GM18511 (cell line): ENCODE measurements at regions not wholly inside any gene's neighbourhood (a gene's known extent, or its start where the extent isn't known, plus 50 kb on each side); places are given as distances from the start of the nearest gene placed in this dataset.

Source experiments
- ATAC-seq: cut with Tn5 transposase; IDR thresholded peaks from one replicate; pipeline ENCODE4 v1.9.1; 2021; ENCODE audit warnings: mild to moderate bottlenecking, moderate library complexity; ENCODE audit not compliant: unreplicated experiment

DNA sequence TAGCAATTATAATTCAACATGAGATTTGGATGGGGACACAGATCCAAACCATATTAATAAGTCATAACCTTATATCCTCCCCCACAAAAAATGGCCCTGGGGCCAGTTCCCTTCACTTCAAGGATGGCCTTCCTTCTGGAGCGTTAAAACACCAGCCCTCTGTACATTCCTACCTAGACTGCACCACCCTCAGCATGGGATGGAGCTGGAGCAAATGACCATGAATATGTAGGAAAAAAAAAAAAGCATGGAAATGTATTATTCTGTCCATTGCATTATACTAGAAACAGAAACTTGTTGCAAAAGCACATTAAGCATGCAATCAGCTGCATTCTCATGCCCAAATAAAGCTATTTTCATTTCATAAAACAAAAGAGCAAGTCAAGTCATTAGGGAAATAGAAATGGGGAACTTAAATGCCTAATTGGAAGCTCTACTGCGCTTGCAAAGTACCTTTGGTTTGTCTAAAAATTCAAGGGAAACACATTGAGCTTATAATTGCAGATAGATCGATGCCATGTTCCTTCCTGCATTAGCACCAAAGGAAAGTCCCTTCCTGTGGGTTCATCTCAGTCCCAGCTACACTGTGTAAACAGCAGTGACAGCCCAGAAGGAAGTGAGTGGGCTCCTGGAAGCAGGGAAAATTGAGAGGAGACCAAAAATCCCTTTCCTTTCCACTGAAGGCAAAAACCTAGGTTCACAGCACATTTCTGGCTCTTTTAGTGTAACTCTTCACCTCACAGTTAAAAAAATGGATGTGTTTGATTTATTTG lies 252.0 kb upstream of the KLHL29 start:
- ATAC-seq = no peak

DNA sequence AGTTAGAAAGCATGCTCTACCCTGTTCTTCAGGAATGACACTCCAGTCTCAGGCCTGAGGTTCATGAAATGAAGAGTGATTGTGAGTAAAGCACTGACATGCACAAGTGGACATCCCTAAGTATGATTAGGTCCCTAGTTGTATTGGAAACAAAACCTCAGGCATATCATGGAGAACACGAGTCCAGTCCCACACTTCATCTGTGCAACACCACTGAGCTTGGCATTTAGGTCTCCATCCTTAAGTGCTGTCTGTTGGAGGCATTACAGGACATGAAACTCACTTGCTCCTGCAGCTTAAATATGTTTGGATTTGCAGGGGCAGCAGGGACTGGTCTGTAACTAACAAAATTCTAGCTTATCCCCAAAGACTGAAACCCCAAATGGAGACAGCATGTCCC lies 250.3 kb upstream of the KLHL29 start:
- ATAC-seq = no peak

DNA sequence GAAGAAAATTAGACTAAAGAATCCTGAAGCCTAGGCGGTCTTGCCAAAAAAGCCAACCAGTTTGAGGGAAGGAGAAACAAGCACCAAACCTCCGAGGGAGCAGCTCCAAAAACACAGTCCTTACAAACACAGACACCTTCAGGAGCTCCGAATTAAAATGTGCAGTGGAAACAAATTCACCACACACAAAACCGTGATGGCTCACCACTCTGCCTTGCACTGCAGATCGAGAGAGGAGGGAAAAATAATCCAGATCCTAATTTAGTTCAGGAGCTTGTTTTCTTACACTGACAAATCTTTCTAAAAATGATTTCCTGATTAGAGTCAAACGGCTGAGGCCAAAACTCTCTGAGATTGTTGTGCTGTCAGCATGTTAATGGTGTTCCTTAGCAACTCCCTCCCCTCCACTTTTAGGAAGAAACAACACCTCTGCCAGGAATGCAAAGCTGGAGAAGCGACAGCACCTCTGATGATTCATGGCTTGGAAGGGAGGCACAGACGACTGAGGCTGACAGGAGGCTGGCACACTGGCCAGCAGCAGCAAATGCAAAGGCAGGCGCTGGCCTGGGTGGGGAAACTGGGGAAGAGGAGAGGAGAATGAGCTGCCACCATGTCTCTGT lies 249.4 kb upstream of the KLHL29 start:
- ATAC-seq = no peak

DNA sequence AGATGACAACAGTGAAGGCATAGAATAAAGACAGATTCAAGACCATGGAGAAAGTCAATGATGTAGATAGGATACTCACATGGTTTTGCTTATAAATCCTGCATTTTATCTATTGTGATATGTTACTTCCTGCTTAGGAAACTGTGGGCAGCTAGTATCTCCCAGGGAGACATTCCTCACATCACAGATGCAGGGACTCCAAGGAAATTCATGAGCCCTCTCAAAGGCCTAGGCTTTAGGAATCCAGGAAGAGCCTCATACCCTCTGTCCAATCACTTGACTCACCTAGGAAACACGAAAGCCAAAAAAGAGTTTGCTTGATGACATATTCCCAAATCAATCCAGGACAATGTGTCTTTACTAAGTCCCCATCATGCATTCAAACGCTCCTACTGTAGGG lies 247.8 kb upstream of the KLHL29 start:
- no peak for ATAC-seq

DNA sequence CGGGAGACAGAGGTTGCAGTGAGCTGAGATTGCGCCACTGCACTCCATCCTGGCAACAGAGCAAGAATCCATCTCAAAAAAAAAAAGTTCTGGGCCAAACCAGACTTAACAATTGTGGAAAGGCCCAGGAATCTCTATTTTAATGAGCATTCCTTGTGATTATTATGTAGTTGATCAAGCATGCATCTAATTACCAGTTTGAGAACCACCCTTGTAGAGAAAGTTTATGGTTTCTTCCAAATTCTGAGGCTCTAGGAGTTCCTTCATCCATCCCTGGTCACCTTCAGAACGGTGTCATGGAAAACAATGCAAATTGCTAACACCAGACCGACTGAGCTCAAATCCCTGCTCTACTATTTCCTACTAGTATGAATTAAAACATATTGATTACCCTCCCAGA lies 246.3 kb upstream of the KLHL29 start:
- no peak for ATAC-seq

DNA sequence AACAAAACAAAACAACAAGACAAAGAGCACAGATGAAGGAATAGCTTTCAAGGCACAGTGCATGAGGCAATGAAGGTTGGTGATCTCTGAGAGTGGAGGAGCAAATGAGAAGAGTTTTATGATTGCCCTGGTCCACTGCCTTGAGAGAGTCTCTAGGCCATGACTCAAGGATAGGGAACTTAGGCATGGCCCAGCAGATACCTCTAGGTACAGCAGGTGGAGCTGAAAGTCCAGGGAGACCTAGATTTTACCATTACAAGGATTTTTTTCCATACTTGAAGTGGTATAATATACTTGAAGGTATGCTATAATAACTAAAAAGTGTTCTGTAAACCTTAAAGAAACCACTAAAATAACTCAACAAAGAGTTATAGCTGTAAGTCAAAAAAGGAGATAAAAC lies 239.5 kb upstream of the KLHL29 start:
- no peak for ATAC-seq

DNA sequence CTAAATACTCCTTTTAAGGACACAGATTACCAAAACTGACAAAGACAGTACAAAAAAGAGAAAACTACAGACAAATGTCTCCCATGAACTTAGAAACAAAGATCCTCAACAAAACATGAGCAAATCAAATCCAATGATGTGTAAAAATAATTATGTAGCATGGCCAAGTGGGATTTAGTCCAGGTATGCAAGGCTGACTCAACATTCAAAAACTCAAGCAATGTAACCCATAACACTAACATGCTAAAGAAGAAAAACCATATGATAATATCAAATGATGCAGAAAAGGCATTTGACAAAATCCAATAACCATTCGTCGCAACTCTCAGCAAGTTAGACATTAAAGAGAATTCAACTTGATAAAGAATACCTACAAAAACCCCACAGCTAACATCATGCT lies 239.0 kb upstream of the KLHL29 start:
- ATAC-seq = no peak

DNA sequence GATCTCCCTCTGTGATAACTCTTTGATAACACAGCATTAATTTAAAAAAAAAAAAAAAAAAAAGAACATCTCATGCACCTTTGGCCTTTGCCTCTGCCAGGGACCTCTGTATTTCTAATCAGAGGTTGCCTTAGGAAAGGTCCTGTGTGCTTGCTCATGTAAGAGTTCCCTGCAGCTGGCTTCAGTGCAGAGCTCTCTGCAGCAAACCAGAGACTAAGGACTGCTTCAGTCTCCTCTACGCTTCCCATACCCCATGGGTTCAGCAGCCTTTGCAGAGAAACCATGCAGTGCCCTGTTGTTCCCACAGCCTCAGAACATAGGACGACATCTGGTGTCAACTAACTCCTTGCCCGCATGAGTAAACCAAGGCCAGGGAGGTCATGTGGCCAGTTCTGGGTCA lies 236.6 kb upstream of the KLHL29 start:
- no peak for ATAC-seq

DNA sequence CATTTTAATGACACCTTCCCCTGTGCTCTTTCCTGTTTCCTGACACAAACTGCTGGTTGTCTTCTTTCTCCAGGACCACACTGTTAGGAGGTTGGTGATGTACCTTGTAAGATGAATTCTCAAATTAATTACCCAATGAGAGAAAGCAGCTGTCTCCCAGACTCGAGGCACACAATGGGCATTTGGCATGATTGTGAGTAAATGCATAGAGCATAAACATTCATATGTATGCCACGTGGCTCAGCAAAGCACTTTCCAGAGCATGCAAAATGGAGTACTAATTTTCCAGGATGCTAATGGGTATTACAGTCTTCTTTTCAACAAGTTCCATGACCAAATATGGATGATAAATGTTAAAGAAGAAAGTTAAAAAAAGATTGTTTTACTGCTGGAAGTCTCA lies 235.2 kb upstream of the KLHL29 start:
- no peak for ATAC-seq

DNA sequence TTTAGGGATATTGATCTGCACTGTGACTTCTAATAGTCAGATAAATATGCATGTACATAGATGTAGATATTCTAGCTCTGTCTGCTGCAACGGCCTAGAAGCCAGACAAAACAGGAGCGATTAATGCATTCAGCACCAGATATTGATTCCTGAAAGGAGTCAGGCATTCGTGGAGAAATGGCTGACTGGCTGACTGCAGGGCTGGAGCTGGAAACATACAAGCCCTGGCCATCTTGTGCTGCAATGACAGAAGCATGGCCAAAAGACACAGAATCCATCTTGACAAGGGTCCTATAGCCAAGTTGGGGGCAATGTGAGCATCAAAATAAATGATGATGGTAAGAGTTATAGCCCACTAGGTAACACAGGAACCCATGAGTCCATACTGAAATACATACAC lies 231.5 kb upstream of the KLHL29 start:
- ATAC-seq = no peak

DNA sequence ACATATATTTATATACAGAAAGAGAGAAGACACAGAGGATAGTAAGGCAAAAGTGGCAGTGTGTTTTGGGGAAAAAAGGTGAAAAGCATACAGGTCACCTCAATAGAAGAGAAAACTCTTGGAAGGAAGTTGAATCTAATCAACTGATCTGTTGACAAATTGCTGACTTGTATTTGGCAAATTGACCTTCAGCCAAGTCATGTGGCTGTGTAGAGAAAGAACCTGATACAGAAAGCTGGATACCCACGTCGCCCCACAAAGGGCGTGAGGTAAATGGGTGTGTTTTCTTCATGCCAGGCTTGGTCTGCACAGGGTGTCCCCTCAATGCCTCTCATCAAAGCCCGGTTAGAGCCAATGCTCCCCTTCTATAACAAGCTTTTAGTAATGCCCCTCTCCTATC lies 230.0 kb upstream of the KLHL29 start:
- no peak for ATAC-seq

DNA sequence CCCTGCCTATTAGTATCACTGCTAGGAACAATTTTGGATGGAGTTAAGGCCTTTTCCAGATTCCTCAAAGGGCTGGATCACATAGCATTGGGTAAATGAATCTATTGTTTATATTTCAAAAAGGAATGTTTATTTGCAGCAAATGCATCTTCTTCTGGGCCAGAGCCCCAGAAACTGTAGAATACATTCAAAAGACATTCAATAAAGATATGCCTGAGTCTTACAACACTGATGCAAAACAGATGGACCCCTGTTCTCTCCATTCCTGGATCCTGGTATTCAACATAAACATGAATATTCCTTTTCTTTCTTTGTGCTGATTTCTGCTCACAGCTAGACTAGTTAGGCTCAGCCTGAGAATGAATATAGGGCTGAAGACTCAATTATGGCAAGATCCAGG lies 227.2 kb upstream of the KLHL29 start:
- no peak for ATAC-seq

DNA sequence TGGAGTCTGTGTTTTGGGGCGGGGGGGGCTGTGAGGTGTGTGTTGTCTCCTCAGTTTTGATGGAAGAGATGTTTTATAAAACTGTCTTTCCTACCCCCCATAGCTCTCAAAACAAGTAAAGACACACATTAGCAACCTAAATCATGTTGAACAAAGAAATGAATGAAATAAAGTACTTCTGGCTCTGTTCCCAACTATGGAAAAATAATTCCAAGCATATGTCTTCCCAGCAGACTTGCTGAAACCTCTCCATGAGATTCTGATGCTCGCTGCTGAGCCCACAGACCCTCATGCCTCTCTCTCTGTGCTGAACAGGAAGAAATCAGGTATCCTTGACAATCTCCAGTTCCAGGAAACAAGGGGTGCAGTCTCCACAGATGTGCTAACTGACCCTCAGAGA lies 226.7 kb upstream of the KLHL29 start:
- ATAC-seq = no peak

DNA sequence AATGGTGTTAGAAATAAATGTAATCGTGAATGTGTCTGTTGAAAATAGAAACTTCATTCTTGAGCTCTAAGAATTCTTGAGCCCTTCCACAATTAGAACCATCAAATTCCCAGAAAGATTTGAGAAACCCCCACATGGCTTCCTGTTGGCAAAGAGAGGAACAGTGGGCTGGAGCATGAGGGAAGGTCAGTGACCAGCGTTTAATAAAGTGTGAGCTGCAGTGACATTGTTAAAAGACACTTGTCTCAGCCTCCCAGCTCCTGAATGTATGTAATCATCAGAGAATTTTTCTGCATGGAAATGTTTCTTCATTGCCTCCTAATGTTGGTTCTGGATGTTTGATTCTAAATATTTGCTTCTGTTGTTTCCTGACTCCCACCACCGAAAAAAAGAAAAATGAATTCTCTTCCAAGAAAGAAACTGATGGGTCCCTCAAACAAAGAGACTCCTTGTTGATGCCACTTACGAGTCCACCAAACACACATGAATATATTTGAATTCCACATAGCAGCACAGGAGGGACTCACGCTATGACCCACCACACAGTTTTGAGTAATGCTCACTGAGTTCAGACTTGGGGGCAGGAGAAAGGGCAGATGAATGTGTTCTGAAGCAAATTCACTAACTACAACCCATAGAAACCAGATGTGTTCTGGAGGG lies 225.1 kb upstream of the KLHL29 start:
- ATAC-seq = no peak

DNA sequence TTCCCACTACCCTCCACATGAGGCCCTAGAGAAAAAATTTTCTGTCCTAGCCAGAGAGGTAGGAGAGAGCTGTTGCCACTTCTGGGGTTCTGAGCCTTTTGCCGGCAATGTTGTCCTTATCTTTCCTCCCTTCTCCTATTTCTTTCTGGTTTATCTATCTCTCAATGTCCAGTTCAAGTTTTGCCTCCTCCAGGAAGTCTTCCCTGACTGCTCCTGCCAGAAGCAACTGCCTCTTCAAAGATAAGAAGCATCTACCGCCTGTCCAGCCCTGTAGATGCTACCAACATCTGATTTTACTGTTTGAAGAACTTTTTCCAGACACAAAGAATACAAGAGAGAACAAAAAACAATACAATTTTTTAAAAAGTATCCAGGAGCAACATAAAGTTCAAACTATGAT lies 220.8 kb upstream of the KLHL29 start:
- no peak for ATAC-seq

DNA sequence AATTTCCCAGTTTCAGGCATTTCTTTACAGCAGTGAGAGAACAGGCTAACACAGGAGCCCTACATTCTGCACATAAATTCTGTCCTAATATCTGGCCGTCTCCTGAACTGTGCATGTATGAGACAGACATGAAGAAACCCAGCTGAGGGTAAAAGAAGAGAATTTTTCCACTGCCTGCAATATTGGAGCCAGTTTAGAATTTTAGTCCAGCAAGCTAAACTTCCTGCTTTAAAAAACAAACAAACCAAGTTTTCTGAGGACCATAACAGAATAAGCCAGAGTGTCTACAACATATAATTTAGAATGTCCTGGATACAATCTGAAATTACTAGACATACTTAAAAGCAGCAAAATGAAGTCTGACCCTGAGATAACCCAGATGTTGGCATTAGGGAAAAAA lies 215.1 kb upstream of the KLHL29 start:
- no peak for ATAC-seq

DNA sequence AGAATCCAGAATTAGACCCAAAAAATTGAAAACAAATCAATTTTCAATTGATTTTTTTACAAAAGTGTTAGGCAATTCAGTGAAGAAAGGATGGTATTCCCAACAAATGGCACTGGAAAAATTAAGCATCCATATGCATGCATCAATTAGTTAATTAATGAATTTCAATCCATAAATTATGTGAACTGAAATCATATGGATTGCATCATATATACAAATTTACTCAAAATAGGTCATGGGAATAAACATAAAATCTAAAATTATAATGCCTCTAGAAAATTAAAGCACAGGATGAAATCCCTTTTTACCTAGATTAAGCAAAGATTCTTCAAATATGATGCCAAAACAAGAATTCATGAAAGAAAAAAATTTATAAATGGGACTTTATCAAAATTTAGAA lies 213.9 kb upstream of the KLHL29 start:
- ATAC-seq = no peak

DNA sequence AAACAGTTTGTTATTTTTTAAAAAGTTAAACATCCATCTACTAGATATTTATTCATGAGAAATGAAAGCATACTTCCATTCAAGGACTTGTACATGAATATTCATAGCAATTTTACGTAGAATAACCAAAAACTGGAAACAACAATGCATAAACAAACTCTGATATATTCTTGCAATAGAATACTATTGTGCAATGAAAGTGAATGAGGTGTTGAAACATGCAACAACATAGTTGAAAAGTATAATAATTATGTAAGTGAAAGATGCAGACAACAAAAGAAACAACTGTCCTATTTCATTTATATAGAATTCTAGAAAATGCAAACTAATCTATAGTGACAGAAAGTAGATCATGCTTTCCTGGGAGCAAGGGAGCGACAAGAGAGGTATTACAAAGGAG lies 206.6 kb upstream of the KLHL29 start:
- ATAC-seq = no peak

DNA sequence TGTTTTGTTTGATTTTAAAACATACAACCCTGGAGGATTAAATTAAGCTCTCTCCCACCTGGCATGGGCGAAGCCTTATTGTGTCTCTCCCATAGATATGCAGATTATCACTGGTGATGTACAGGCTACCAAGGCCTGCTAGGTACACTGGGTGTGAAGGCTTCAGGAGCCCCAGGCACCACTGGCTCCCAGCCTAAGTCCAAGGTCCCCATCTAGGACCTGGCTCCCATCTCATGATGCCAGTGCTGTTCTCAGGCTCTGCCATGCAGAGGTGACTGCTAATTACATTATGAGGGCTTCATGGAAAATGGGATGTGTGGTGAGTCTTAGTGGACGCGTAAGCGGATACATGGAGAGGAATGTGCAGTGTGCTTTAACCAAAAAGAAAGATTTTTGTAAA lies 201.2 kb upstream of the KLHL29 start:
- no peak for ATAC-seq

DNA sequence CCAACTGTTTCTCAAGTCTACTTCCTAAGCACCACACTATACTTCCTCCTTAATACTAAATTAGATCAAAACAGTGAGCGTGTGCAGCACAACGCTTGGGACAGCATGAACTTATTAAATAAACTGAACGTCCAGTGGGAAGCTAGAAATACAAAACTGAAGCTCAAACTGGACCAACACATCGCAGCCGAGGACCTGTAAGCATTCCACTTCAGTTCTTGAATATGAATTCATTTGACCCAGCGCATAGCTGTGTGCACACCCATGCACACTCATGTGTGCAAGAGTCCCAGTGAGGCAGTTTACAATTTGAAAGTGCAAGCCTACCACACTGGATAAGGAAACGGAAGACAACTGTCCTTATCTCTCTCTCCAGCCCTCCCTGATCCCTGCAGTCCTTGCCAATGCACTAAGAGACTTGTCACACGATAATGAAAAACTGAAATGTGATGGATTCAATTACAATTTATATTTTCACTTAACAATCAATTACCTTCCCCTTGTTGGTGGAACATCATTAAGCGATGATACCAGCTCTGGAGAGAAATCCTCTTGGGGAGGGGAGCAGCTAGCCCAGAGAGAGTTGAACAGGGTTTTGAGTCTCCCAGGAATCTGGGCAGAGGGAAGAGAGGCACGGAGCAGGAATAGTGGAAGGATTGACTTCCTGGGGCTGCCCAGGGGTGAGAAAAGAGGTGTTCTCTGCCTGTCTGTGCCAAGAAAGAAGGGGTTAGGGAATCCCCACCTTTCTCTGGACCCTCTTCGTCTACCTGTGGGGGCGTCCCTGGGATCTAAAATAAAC lies 186.5 kb upstream of the KLHL29 start:
- ATAC-seq = no peak

DNA sequence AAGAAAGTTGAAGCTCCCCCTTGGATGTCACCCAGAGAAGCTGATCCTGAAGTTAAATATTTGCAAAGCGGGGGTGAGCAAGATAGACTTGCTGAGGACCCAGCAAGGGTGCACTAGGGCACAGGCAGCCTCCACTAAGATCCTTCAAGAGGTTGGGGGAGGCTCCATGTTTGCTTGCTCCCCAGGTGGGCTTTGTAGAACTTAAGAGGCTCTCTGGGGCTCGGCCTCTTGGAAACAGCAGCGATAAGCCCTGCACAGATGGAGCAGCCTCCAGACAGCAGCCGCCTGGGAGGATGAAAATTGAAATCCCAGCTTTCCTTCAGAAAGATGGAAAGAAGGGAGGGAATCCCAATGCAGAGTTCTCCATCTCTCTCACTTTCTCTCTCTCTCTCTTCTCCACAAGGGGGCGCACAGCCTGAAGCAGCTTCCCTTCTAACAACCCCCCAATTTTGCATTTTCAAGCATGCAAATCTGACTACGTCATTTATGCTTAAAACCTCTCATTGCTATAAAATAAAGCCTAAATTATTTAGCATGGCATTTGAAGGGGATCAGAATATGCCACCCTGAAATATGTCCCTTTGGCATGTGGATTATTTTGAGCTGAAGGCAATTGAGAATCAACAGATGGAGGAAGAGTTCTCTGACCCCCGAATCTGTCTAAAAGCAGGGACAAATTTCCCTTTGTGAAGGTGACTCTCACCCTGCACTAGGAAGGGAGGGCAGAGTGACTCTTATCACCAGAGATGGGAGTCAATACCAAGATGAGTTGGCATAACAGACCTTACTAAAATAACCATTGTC lies 185.7 kb upstream of the KLHL29 start:
- ATAC-seq = peak; percentile 68
